IMR-90 (cell line): ENCODE measurements at regions not wholly inside any gene's neighbourhood (a gene's known extent, or its start where the extent isn't known, plus 50 kb on each side); places are given as distances from the start of the nearest gene placed in this dataset.

Experiments used
- ATAC-seq: fragments of 200-7000 bp; cut with Tn5 transposase; 2 replicates; pipeline ENCODE4 v1.9.1; 2020; ENCODE audit warnings: low read depth, mild to moderate bottlenecking, moderate library complexity
- BruUV-seq: library from RNA; stranded (reverse); fragments of 400-500 nt; replicated peaks from 2 replicates; lab custom pipeline; 2021; lab: Mats Ljungman, UMichigan
- CTCF ChIA-PET: fragments of 300-600 bp; formaldehyde crosslinking; extraction: SDS; loops from one replicate; lab custom pipeline; 2021; ENCODE audit warnings: antibody characterized with exemption; lab: Yijun Ruan, JAX
- POLR2A ChIA-PET: fragments of 300-600 bp; sonication (Branson Sonifier 250); formaldehyde crosslinking; loops from one replicate; lab custom pipeline; 2022; ENCODE audit warnings: antibody characterized with exemption; ENCODE audit not compliant: unreplicated experiment; lab: Charles Lee
- DNase-seq: peaks from one replicate; pipeline ENCODE4 v3.0.0; 2013
- H2AFZ ChIP-seq: replicated peaks from 2 replicates; pipeline ENCODE3; 2013; ENCODE audit warnings: low read length, mild to moderate bottlenecking; ENCODE audit not compliant: poor library complexity
- H2AK5ac ChIP-seq: 2 replicates; pipeline ENCODE4 v1.6.1; 2013; ENCODE audit warnings: low read depth, low read length, inconsistent platforms
- H2AK9ac ChIP-seq: replicated peaks from 2 replicates; pipeline ENCODE3; 2013; ENCODE audit warnings: mild to moderate bottlenecking, low read depth, low read length, moderate library complexity; ENCODE audit not compliant: poor library complexity
- H2BK120ac ChIP-seq: 2 replicates; pipeline ENCODE4 v1.6.1; 2013; ENCODE audit warnings: low read depth, low read length, inconsistent platforms
- H2BK15ac ChIP-seq: 3 replicates; pipeline ENCODE4 v1.6.1; 2013; ENCODE audit warnings: low read depth, low read length, inconsistent platforms
- H2BK20ac ChIP-seq: 2 replicates; pipeline ENCODE4 v1.6.1; 2013; ENCODE audit warnings: low read depth, mild to moderate bottlenecking, inconsistent platforms, low read length, moderate library complexity
- H2BK5ac ChIP-seq: 2 replicates; pipeline ENCODE4 v1.6.1; 2013; ENCODE audit warnings: mild to moderate bottlenecking, low read depth, low read length, inconsistent platforms; ENCODE audit not compliant: poor library complexity, severe bottlenecking
- H3K14ac ChIP-seq: replicated peaks from 2 replicates; pipeline ENCODE4 v1.6.1; 2013; ENCODE audit warnings: low read depth, low read length, inconsistent platforms
- H3K18ac ChIP-seq: 2 replicates; pipeline ENCODE4 v1.6.1; 2013; ENCODE audit warnings: low read depth, low read length, control low read depth
- H3K23ac ChIP-seq: 2 replicates; pipeline ENCODE4 v1.6.1; 2013; ENCODE audit warnings: low read depth, low read length, inconsistent platforms
- H3K27ac ChIP-seq: 2 replicates; pipeline ENCODE4 v1.5.1; 2013; ENCODE audit warnings: mild to moderate bottlenecking, control low read depth, low read length; ENCODE audit not compliant: insufficient read depth
- H3K27me3 ChIP-seq: 2 replicates; pipeline ENCODE4 v1.6.1; 2013; ENCODE audit warnings: low read length; ENCODE audit not compliant: control insufficient read depth, insufficient read depth
- H3K36me3 ChIP-seq: 2 replicates; pipeline ENCODE4 v1.6.1; 2013; ENCODE audit warnings: low read length, mixed read lengths; ENCODE audit not compliant: control insufficient read depth, insufficient read depth
- H3K4ac ChIP-seq: 2 replicates; pipeline ENCODE4 v1.6.1; 2013; ENCODE audit warnings: low read depth, low read length, inconsistent platforms
- H3K4me1 ChIP-seq: 2 replicates; pipeline ENCODE4 v1.6.1; 2013; ENCODE audit warnings: low read length, mixed read lengths; ENCODE audit not compliant: control insufficient read depth, insufficient read depth
- H3K4me2 ChIP-seq: 2 replicates; pipeline ENCODE4 v1.6.1; 2013; ENCODE audit warnings: low read depth, mild to moderate bottlenecking, control low read depth, low read length, moderate library complexity
- H3K4me3 ChIP-seq: 2 replicates; pipeline ENCODE4 v1.5.1; 2013; ENCODE audit warnings: low read depth, mild to moderate bottlenecking, control low read depth, low read length, moderate library complexity; ENCODE audit not compliant: insufficient read depth
- H3K56ac ChIP-seq: 2 replicates; pipeline ENCODE4 v1.6.1; 2013; ENCODE audit warnings: low read length, inconsistent platforms; ENCODE audit not compliant: insufficient read depth; ENCODE audit errors: extremely low read depth
- H3K79me1 ChIP-seq, 2 experiments: 2 replicates each; pipeline ENCODE4 v1.6.1; 2013; ENCODE audit warnings: low read length in 2 of 2, inconsistent platforms in 1 of 2, low read depth in 1 of 2
- H3K9ac ChIP-seq: 2 replicates; pipeline ENCODE4 v1.6.1; 2013; ENCODE audit warnings: low read depth, low read length, control low read depth
- H3K9me1 ChIP-seq: 2 replicates; pipeline ENCODE4 v1.6.1; 2013; ENCODE audit warnings: low read length, inconsistent platforms; ENCODE audit not compliant: insufficient read depth
- H3K9me3 ChIP-seq: 2 replicates; pipeline ENCODE4 v1.6.1; 2013; ENCODE audit warnings: low read length; ENCODE audit not compliant: control insufficient read depth, insufficient read depth
- H4K20me1 ChIP-seq: 2 replicates; pipeline ENCODE4 v1.6.1; 2013; ENCODE audit warnings: low read length, inconsistent platforms; ENCODE audit not compliant: insufficient read depth
- H4K5ac ChIP-seq: 2 replicates; pipeline ENCODE4 v1.6.1; 2013; ENCODE audit warnings: mild to moderate bottlenecking, low read depth, low read length, control low read depth
- H4K8ac ChIP-seq, 2 experiments: 2 replicates each; pipeline ENCODE4 v1.6.1; 2013; ENCODE audit warnings: low read depth in 2 of 2, low read length in 2 of 2, control low read depth in 1 of 2, inconsistent platforms in 1 of 2
- H4K91ac ChIP-seq: 2 replicates; pipeline ENCODE4 v1.6.1; 2013; ENCODE audit warnings: low read depth, low read length, inconsistent platforms; ENCODE audit not compliant: insufficient read depth
- BHLHE40 ChIP-seq: fragments of 150-350 bp; IDR thresholded peaks from 2 replicates; pipeline ENCODE4 v1.6.1; 2016; ENCODE audit warnings: mild to moderate bottlenecking, low read depth, low read length
- CEBPB ChIP-seq: IDR thresholded peaks from 2 replicates; pipeline ENCODE4 v1.6.1; 2012; ENCODE audit warnings: low read depth, low read length, improper control_type of control experiment
- FOS ChIP-seq: fragments of 150-350 bp; IDR thresholded peaks from 2 replicates; pipeline ENCODE4 v1.6.1; 2016; ENCODE audit warnings: low read depth, low read length
- NFE2L2 ChIP-seq: fragments of 150-350 bp; IDR thresholded peaks from 2 replicates; pipeline ENCODE4 v1.6.1; 2016; ENCODE audit warnings: low read depth, mild to moderate bottlenecking, low read length
- RAD21 ChIP-seq: IDR thresholded peaks from 2 replicates; pipeline ENCODE4 v1.6.1; 2012; ENCODE audit warnings: low read length, improper control_type of control experiment
- RCOR1 ChIP-seq: IDR thresholded peaks from 2 replicates; pipeline ENCODE4 v1.6.1; 2012; ENCODE audit warnings: mild to moderate bottlenecking, low read length, improper control_type of control experiment; ENCODE audit not compliant: insufficient replicate concordance
- RFX5 ChIP-seq: IDR thresholded peaks from 2 replicates; pipeline ENCODE4 v1.8.0; 2012; ENCODE audit warnings: low read depth, mild to moderate bottlenecking, low read length, moderate library complexity
- WGBS, 2 experiments: methylation state at CpG; one replicate each; pipeline versions ENCODE4 v1.1.5 to v1.1.7; 2013; ENCODE audit warnings: missing lambda C conversion rate in 2 of 2; ENCODE audit not compliant: insufficient read length in 1 of 2; ENCODE audit errors: extremely low coverage in 2 of 2; 5-methylcytosine and 5-hydroxymethylcytosine counted together
- dilution Hi-C: fragments of 300-500 bp; cut with HindIII; formaldehyde crosslinking; loops from one replicate; pipeline ENCODE4 v1.14.3; 2018; ENCODE audit warnings: low sequenced_read_pairs; ENCODE audit not compliant: unreplicated experiment
- in situ Hi-C: fragments of 300-500 bp; cut with MboI; formaldehyde crosslinking; loops from 3 replicates; pipeline ENCODE4 v1.14.3; 2019; ENCODE audit warnings: low sequenced_read_pairs, inconsistent platforms, mixed read lengths
- intact Hi-C: fragments of 100-400 bp; cut with micrococcal nuclease; formaldehyde crosslinking; loops from 2 replicates; pipeline ENCODE4 v1.10.0; 2022
- TF ChIP-seq, protein P1 (sequence below): conservative IDR thresholded peaks from 2 replicates; pipeline ENCODE4 v1.5.1; 2012; ENCODE audit warnings: mild to moderate bottlenecking, low read depth, low read length, improper control_type of control experiment
- TF ChIP-seq, protein P2 (sequence below): fragments of 150-350 bp; IDR thresholded peaks from 2 replicates; pipeline ENCODE4 v1.6.1; 2017; ENCODE audit warnings: mild to moderate bottlenecking, antibody characterized with exemption, low read length, low read depth

DNA sequence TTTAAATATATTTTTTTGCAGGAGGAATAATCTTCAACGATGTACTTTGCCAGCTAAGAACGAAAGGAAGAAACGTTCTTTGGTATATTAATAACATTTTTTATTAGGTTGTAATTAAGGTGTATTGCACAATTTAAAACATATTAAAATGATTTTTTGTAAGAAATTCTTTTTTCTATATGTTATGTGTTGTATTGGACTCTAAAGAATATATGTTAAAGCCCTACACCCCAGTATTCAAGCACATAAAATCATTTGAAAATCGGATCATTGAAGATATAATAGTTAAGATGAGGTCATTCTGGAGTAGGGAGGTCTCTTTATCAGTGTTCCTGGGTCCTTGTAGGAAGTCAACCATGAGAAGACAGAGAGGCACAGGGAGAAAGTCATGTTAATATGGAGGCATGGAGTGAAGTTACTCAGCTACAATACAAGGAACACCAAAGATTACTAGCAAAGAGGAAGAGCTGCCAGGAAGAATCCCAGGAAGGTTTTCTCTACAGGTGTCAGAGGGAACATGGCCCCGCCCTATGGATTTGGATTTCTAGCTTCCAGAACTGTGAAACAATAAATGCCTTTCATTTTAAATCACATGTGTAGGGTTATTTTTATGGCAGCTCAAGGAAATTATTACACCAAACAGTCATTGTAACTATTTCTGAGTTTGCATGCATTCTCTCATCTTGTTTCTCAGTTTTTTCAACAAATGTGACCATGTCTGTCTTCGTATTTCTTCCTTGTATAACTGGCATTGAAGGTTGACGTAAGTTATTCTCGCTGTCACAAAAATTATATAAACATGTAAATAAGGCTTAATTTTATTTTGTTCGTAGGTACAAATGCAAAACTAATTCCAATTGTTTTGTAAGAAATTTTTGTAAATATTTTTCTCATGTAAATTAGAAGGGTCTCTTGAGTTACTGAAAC lies 75.4 kb upstream of the VPREB1 start:
- Histone ChIP-seq H3K4me1 (no peaks in the 10 kb centered on the region), H3K56ac (no peak overlapping the region), H3K27ac (no peak overlapping the region), H2BK20ac (no peak overlapping the region), H4K91ac (no peak overlapping the region), H3K9me3 (no peaks in the 10 kb centered on the region), H3K23ac (no peak overlapping the region), H4K20me1 (no peaks in the 10 kb centered on the region), H2AK9ac (no peak overlapping the region), H3K4me2 (no peak overlapping the region), H3K9me1 (no peaks in the 10 kb centered on the region), H4K8ac (no peak overlapping the region; a peak in 1 of 4 replicates), H2AFZ (no peak overlapping the region), H2BK5ac (no peak overlapping the region), H4K5ac (no peak overlapping the region), H3K14ac (no peak overlapping the region), H3K18ac (no peak overlapping the region), H2BK15ac (no peak overlapping the region), H3K27me3 (peaks cover 34% of the 10 kb centered on the region), H2AK5ac (no peak overlapping the region), H3K36me3 (no peaks in the 10 kb centered on the region), H3K9ac (no peak overlapping the region), H3K4me3 (no peak overlapping the region), H3K79me1 (no peaks in the 10 kb centered on the region), H2BK120ac (no peak overlapping the region), H3K4ac (no peak overlapping the region)
- no peak for ATAC-seq
- intact Hi-C loops (no loop called here), dilution Hi-C loops (no loop called here), in situ Hi-C loops (no loop called here)
- POLR2A ChIA-PET = no interaction called here
- TF ChIP-seq RAD21 (no peak), RFX5 (no peak), NFE2L2 (no peak), CEBPB (no peak), BHLHE40 (no peak), RCOR1 (no peak), FOS (no peak)
- TF ChIP-seq, protein P1, sequence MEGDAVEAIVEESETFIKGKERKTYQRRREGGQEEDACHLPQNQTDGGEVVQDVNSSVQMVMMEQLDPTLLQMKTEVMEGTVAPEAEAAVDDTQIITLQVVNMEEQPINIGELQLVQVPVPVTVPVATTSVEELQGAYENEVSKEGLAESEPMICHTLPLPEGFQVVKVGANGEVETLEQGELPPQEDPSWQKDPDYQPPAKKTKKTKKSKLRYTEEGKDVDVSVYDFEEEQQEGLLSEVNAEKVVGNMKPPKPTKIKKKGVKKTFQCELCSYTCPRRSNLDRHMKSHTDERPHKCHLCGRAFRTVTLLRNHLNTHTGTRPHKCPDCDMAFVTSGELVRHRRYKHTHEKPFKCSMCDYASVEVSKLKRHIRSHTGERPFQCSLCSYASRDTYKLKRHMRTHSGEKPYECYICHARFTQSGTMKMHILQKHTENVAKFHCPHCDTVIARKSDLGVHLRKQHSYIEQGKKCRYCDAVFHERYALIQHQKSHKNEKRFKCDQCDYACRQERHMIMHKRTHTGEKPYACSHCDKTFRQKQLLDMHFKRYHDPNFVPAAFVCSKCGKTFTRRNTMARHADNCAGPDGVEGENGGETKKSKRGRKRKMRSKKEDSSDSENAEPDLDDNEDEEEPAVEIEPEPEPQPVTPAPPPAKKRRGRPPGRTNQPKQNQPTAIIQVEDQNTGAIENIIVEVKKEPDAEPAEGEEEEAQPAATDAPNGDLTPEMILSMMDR = no peak
- TF ChIP-seq, protein P2, sequence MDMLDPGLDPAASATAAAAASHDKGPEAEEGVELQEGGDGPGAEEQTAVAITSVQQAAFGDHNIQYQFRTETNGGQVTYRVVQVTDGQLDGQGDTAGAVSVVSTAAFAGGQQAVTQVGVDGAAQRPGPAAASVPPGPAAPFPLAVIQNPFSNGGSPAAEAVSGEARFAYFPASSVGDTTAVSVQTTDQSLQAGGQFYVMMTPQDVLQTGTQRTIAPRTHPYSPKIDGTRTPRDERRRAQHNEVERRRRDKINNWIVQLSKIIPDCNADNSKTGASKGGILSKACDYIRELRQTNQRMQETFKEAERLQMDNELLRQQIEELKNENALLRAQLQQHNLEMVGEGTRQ = no peak
- no TSS peak for BruUV-seq
- no CpG with 5 or more reads among the region's 9 CpGs for WGBS, 2 experiments
- no peak for DNase-seq
- CTCF ChIA-PET = interaction anchor here (0.6 to 1.1 kb wide), 2 partner anchors 58 to 227 kb away, joined by 3 read pairs; no protein-coding TSS in a partner anchor
